ENCODE measurements at regions not wholly inside any gene's neighbourhood (a gene's known extent, or its start where the extent isn't known, plus 50 kb on each side); places are given as distances from the start of the nearest gene placed in this dataset.

DNA sequence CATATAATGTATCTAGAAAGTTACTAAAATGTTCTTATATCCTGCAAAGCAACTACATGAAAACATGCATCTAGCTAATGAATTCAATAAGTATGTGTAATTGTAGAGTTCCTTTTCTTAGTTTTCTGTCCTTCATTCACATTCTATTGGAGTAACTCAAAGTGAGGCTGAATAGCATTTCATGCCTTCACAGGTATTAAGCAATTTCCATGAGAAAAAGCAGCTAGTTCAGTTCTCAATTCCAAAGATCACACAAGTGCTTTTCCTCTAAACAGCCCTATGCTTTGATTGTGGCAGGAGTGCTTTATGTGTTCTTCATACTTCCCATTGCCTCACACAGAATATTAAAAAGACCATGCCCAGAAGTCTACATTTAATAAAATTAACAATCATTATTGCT, 274.9 kb downstream of the RFPL4B start:
- Mint-ChIP-seq H3K9me3 (no peaks in the 10 kb centered on the region), H3K4me3 (no peak overlapping the region), H3K36me3 (ENCODE audit: low read depth) (no peaks in the 10 kb centered on the region), H3K4me1 (ENCODE audit: low read depth) (peaks cover 8% of the 10 kb centered on the region), H3K27me3 (ENCODE audit: insufficient read depth) (peaks cover 4% of the 10 kb centered on the region), H3K27ac (no peak overlapping the region)
- no peak for DNase-seq
- TF ChIP-seq, protein P1, sequence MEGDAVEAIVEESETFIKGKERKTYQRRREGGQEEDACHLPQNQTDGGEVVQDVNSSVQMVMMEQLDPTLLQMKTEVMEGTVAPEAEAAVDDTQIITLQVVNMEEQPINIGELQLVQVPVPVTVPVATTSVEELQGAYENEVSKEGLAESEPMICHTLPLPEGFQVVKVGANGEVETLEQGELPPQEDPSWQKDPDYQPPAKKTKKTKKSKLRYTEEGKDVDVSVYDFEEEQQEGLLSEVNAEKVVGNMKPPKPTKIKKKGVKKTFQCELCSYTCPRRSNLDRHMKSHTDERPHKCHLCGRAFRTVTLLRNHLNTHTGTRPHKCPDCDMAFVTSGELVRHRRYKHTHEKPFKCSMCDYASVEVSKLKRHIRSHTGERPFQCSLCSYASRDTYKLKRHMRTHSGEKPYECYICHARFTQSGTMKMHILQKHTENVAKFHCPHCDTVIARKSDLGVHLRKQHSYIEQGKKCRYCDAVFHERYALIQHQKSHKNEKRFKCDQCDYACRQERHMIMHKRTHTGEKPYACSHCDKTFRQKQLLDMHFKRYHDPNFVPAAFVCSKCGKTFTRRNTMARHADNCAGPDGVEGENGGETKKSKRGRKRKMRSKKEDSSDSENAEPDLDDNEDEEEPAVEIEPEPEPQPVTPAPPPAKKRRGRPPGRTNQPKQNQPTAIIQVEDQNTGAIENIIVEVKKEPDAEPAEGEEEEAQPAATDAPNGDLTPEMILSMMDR (IDR thresholded peaks at IDR 0.05) = no peak

DNA sequence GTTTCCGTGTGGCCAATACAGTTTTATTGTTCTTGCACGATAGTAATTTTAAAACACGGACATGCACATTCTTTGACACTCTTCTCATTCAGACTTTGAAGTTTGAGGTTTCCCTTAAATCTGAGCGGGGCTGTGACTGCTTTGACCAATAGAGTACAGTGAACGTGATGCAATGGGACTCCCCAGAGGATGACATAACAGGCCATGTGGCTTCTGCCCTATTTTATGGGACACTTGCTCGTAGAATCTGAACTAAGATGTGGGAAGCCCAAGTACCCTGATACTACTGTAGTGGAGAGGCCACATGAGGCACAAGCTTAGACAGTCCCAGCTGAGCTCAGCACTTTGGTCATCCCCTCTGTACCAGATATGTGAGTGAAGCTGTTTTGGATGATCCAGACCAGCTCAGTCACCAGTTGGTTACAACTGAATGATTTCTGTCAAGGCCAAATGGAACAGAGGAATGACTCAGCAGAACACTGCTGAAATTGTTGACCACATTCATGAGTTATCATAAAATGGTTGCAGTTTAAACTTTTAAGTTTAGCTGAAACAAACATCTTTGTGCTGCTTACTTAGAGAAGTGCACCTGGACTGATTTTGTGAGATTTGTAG, 279.4 kb downstream of the RFPL4B start:
- Mint-ChIP-seq H3K4me1 (ENCODE audit: low read depth) (peaks cover 8% of the 10 kb centered on the region), H3K27me3 (ENCODE audit: insufficient read depth) (no peaks in the 10 kb centered on the region), H3K27ac (peak overlapping the region; percentile 75), H3K36me3 (ENCODE audit: low read depth) (peaks cover under 1% of the 10 kb centered on the region; the same call in 1 of the 2 replicates), H3K9me3 (peaks cover under 1% of the 10 kb centered on the region; the same call in 1 of the 2 replicates), H3K4me3 (no peak overlapping the region)
- DNase-seq = peak; percentile 58
- TF ChIP-seq, protein P1 (IDR thresholded peaks at IDR 0.05) = no peak

DNA sequence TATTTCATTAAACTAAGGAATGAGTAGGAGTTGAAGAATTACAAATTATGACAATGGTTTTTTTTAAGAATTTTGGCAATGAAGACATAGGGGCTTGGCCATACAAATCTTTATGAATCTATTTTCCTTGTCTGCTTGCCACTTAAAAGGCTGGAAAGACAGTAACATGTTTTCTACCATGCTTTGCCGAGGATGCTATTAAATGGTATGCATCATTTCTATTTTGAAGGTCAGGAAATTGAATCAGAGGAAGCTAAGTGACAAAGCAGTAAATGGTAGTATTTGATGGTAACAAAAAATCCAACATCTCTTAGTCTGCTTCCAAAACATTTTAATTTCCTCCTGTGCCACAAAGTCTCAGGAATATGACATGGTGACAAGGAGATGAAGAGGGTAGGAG, 287.2 kb downstream of the RFPL4B start:
- no peak overlapping the region for H3K27ac Mint-ChIP-seq
- TF ChIP-seq, protein P1 (IDR thresholded peaks at IDR 0.05) = no peak
- H3K4me3 Mint-ChIP-seq = no peak overlapping the region
- H3K4me1 Mint-ChIP-seq (ENCODE audit: low read depth) = peaks cover 15% of the 10 kb centered on the region
- H3K9me3 Mint-ChIP-seq = peaks cover 4% of the 10 kb centered on the region; the same call in 1 of the 2 replicates
- DNase-seq = no peak
- H3K27me3 Mint-ChIP-seq (ENCODE audit: insufficient read depth) = no peaks in the 10 kb centered on the region; the same call in 1 of the 2 replicates
- peaks cover 5% of the 10 kb centered on the region for H3K36me3 Mint-ChIP-seq (ENCODE audit: low read depth)

DNA sequence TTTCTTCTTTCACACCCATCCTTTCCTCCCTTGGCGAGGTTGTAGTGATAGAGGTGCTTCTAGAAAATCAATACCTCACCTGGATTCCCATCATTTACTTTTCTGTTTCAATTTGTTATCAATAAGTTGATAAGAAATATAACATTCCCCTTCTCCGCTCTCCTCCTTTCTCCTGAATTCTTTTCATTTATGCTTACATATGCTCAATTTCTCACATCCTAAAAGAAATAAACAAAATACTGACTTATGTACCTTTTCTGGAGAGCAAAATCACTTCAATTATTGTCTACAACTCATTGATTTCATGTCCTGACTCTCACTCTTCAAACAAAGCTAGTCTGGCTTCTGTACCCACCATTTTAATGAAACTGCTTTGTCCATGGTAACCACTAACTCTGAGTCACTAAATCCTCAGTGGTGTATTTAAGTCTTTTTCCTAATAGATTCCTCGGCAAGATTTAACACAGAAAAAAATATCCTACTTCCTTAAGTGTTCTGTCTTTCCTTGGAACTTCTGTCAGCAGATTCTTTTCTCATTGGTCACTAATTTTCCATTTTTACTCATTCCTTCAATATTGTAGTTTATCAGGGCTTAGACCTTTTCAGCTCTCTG, 289.6 kb downstream of the RFPL4B start:
- Mint-ChIP-seq H3K9me3 (peaks cover 2% of the 10 kb centered on the region; the same call in 1 of the 2 replicates), H3K27me3 (ENCODE audit: insufficient read depth) (no peaks in the 10 kb centered on the region; the same call in 1 of the 2 replicates), H3K36me3 (ENCODE audit: low read depth) (peaks cover 3% of the 10 kb centered on the region), H3K4me1 (ENCODE audit: low read depth) (peaks cover 30% of the 10 kb centered on the region), H3K4me3 (no peak overlapping the region), H3K27ac (no peak overlapping the region)
- TF ChIP-seq, protein P1 (IDR thresholded peaks at IDR 0.05) = no peak
- peak; percentile 54 for DNase-seq

DNA sequence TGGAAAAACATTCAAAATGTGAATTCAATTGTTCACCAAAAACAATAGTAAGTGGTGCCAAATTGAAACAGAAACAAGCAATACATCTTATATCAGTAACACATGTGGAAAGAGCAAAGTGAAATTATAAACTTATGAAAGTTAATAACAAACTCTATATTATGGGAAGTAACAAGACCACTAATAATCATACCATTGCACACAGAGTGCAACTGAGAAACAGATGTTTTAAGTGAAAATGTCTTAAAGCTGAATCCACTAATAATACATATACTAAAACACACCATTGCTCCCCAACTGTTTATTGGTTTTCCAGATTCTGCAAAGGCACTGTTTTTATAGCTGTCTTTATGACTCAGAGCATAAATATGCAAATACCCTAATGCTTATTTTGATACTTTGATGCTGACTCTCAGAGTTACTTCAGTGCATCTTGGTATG, 292.3 kb downstream of the RFPL4B start:
- H3K27me3 Mint-ChIP-seq (ENCODE audit: insufficient read depth) = no peaks in the 10 kb centered on the region
- H3K27ac Mint-ChIP-seq = no peak overlapping the region
- peak; percentile 81 for DNase-seq
- no peaks in the 10 kb centered on the region for H3K36me3 Mint-ChIP-seq (ENCODE audit: low read depth)
- peaks cover 25% of the 10 kb centered on the region for H3K4me1 Mint-ChIP-seq (ENCODE audit: low read depth)
- TF ChIP-seq, protein P1 (IDR thresholded peaks at IDR 0.05) = no peak
- no peaks in the 10 kb centered on the region for H3K9me3 Mint-ChIP-seq
- H3K4me3 Mint-ChIP-seq = no peak overlapping the region

Data from HFFc6 (cell line).